OCI-LY7 (cell line): ENCODE measurements at regions not wholly inside any gene's neighbourhood (a gene's known extent, or its start where the extent isn't known, plus 50 kb on each side); places are given as distances from the start of the nearest gene placed in this dataset.
"Not testable (repeated sequence)": the region's sequence is repeated elsewhere in the genome, so short reads cannot be mapped to it uniquely, and the experiment has no call there.

Source experiments
- BruUV-seq: library from RNA; stranded (reverse); fragments of 400-500 nt; replicated peaks from 2 replicates; lab custom pipeline; 2021; lab: Mats Ljungman, UMichigan
- CTCF ChIA-PET: fragments of 300-600 bp; sonication (Branson Sonifier 250); formaldehyde crosslinking; loops from one replicate; lab custom pipeline; 2022; ENCODE audit warnings: antibody characterized with exemption; ENCODE audit not compliant: unreplicated experiment; lab: Charles Lee
- POLR2A ChIA-PET: fragments of 300-600 bp; sonication (Branson Sonifier 250); formaldehyde crosslinking; loops from one replicate; lab custom pipeline; 2022; ENCODE audit warnings: antibody characterized with exemption; lab: Charles Lee
- DNase-seq: peaks from one replicate; pipeline ENCODE4 v3.0.0-alpha.2; 2015; ENCODE audit warnings: low spot score
- H2AFZ ChIP-seq: fragments of 200-600 bp; sonication (generic), shearing (Covaris generic); 2 replicates; pipeline ENCODE4 v1.6.1; 2014; ENCODE audit warnings: mild to moderate bottlenecking, antibody characterized with exemption, low read length, moderate library complexity
- H3K27ac ChIP-seq: fragments of 200-600 bp; sonication (generic); 2 replicates; pipeline ENCODE4 v1.5.1; 2014; ENCODE audit warnings: mixed run types, low read depth, mild to moderate bottlenecking, moderate library complexity, low read length, inconsistent platforms; ENCODE audit not compliant: poor library complexity, severe bottlenecking
- H3K36me3 ChIP-seq: fragments of 200-600 bp; sonication (generic); 2 replicates; pipeline ENCODE4 v1.6.1; 2014; ENCODE audit warnings: mild to moderate bottlenecking, antibody characterized with exemption, low read length, moderate library complexity, mixed read lengths; ENCODE audit not compliant: insufficient read depth
- H3K4me1 ChIP-seq: fragments of 200-600 bp; sonication (generic); 2 replicates; pipeline ENCODE4 v1.5.1; 2014; ENCODE audit warnings: mild to moderate bottlenecking, low read length; ENCODE audit not compliant: insufficient read depth, poor library complexity, severe bottlenecking
- H3K4me2 ChIP-seq: fragments of 200-600 bp; sonication (generic); 2 replicates; pipeline ENCODE4 v1.6.1; 2014; ENCODE audit warnings: mild to moderate bottlenecking, low read length
- H3K4me3 ChIP-seq: fragments of 200-600 bp; sonication (generic); 2 replicates; pipeline ENCODE4 v1.5.1; 2014; ENCODE audit warnings: mild to moderate bottlenecking, low read depth, low read length; ENCODE audit not compliant: poor library complexity, severe bottlenecking
- H3K79me2 ChIP-seq: fragments of 200-600 bp; sonication (generic); 2 replicates; pipeline ENCODE4 v1.6.1; 2016; ENCODE audit warnings: low read depth, mild to moderate bottlenecking, low read length, moderate library complexity, mixed read lengths; ENCODE audit not compliant: insufficient read depth
- H3K9me2 ChIP-seq: fragments of 200-600 bp; sonication (generic); 2 replicates; pipeline ENCODE4 v1.6.1; 2016; ENCODE audit warnings: mild to moderate bottlenecking, low read length, mixed read lengths; ENCODE audit not compliant: insufficient read depth
- H3K9me3 ChIP-seq: fragments of 200-600 bp; sonication (generic); 2 replicates; pipeline ENCODE4 v1.6.1; 2014; ENCODE audit warnings: mild to moderate bottlenecking, mixed run types, low read length, mixed read lengths
- H4K20me1 ChIP-seq: fragments of 200-600 bp; sonication (generic); 2 replicates; pipeline ENCODE4 v1.6.1; 2014; ENCODE audit warnings: mild to moderate bottlenecking, antibody characterized with exemption, low read length, moderate library complexity, mixed read lengths; ENCODE audit not compliant: insufficient read depth
- CTCF ChIP-seq: fragments of 200-600 bp; sonication (generic); conservative IDR thresholded peaks from 2 replicates; pipeline ENCODE4 v1.5.1; 2014; ENCODE audit warnings: mild to moderate bottlenecking, antibody characterized with exemption, low read length, moderate library complexity, mixed read lengths
- EZH2phosphoT487 ChIP-seq: fragments of 200-600 bp; sonication (generic); IDR thresholded peaks from 2 replicates; pipeline ENCODE4 v1.6.1; 2018; ENCODE audit warnings: low read depth, borderline replicate concordance, mild to moderate bottlenecking, mixed run types, antibody characterized with exemption, low read length, moderate library complexity, mixed read lengths
- intact Hi-C: fragments of 100-400 bp; cut with micrococcal nuclease; formaldehyde crosslinking; loops from one replicate; pipeline ENCODE4 v1.10.0; 2022; ENCODE audit not compliant: unreplicated experiment

- Histone ChIP-seq H3K4me1 (no peaks in the 10 kb centered on the region), H3K4me2 (no peak overlapping the region), H4K20me1 (no peaks in the 10 kb centered on the region), H3K9me3 (no peaks in the 10 kb centered on the region), H2AFZ (no peak overlapping the region), H3K79me2 (no peaks in the 10 kb centered on the region), H3K36me3 (no peaks in the 10 kb centered on the region), H3K4me3 (no peak overlapping the region), H3K9me2 (no peaks in the 10 kb centered on the region), H3K27ac (no peak overlapping the region)
- ChIA-PET CTCF (no interaction called here), POLR2A (interaction anchor here (0.6 to 1.4 kb wide), 3 partner anchors 9 to 738 kb away, joined by 5 to 6 read pairs (median 6); no protein-coding TSS in a partner anchor)
- TF ChIP-seq CTCF (no peak), EZH2phosphoT487 (no peak)
- intact Hi-C loops, result no loop called here
- no TSS peak for BruUV-seq
- DNase-seq, result no peak
Measured at GRCh38 chr17:71802663-71803062, 318.2 kb upstream of the SOX9 start.

- Histone ChIP-seq H3K27ac (no peak overlapping the region), H3K4me2 (no peak overlapping the region), H4K20me1 (no peaks in the 10 kb centered on the region), H3K4me1 (no peaks in the 10 kb centered on the region), H3K4me3 (no peak overlapping the region), H3K36me3 (no peaks in the 10 kb centered on the region), H3K9me3 (no peaks in the 10 kb centered on the region), H3K9me2 (no peaks in the 10 kb centered on the region), H2AFZ (no peak overlapping the region), H3K79me2 (no peaks in the 10 kb centered on the region)
- BruUV-seq, result no TSS peak
- intact Hi-C loops, result no loop called here
- no peak for DNase-seq
- ChIA-PET POLR2A (interaction anchor here (0.7 kb wide), 2 partner anchors 18 to 246 kb away, joined by 4 to 5 read pairs; no protein-coding TSS in a partner anchor), CTCF (no interaction called here)
- TF ChIP-seq CTCF, result no peak
- no peak for TF ChIP-seq EZH2phosphoT487
Measured at GRCh38 chr17:71803656-71804284, 317.1 kb upstream of the SOX9 start.

GRCh38 chr17:71809537-71809936, 311.3 kb upstream of the SOX9 start:
- no TSS peak for BruUV-seq
- Histone ChIP-seq H3K27ac (no peak overlapping the region), H3K79me2 (no peaks in the 10 kb centered on the region), H3K9me2 (no peaks in the 10 kb centered on the region), H3K4me3 (no peak overlapping the region), H3K36me3 (no peaks in the 10 kb centered on the region), H3K9me3 (no peaks in the 10 kb centered on the region), H3K4me2 (no peak overlapping the region), H2AFZ (no peak overlapping the region), H3K4me1 (no peaks in the 10 kb centered on the region), H4K20me1 (no peaks in the 10 kb centered on the region)
- no peak for TF ChIP-seq EZH2phosphoT487
- no peak for TF ChIP-seq CTCF
- intact Hi-C loops, result no loop called here
- ChIA-PET CTCF (no interaction called here), POLR2A (interaction anchor here (1.0 to 1.1 kb wide), 2 partner anchors 11 to 13 kb away, joined by 3 to 4 read pairs; no protein-coding TSS in a partner anchor)
- DNase-seq, result no peak

GRCh38 chr17:71813861-71814260, 307.0 kb upstream of the SOX9 start:
- BruUV-seq, POLR2A ChIA-PET, CTCF ChIA-PET: not testable (repeated sequence)

More at GRCh38 chr17:71813861-71814260, 307.0 kb upstream of the SOX9 start:
- H4K20me1 ChIP-seq, H3K4me1 ChIP-seq, H3K9me2 ChIP-seq, H3K9me3 ChIP-seq, H3K27ac ChIP-seq, H3K79me2 ChIP-seq, H2AFZ ChIP-seq, intact Hi-C loops, H3K4me2 ChIP-seq, H3K4me3 ChIP-seq, DNase-seq, H3K36me3 ChIP-seq: not testable (repeated sequence)
